HL-60 (cell line): ENCODE measurements at regions not wholly inside any gene's neighbourhood (a gene's known extent, or its start where the extent isn't known, plus 50 kb on each side); places are given as distances from the start of the nearest gene placed in this dataset.

Experiments
- DNase-seq, 2 experiments: peaks; one replicate each; pipeline ENCODE4 v3.0.0-alpha.2; 2010 to 2020; ENCODE audit warnings: low read depth in 1 of 2, low spot score in 1 of 2
- H3K27ac ChIP-seq: fragments of 250-450 bp; sonication (Bioruptor Pico); replicated peaks from 2 replicates; pipeline ENCODE4 v1.5.1; 2020; ENCODE audit warnings: mild to moderate bottlenecking, moderate library complexity
- H3K27me3 ChIP-seq: fragments of 250-450 bp; sonication (Bioruptor Pico); 2 replicates; pipeline ENCODE4 v1.5.1; 2021; ENCODE audit warnings: mild to moderate bottlenecking, moderate library complexity; ENCODE audit not compliant: insufficient read depth, poor library complexity, severe bottlenecking
- H3K4me3 ChIP-seq: replicated peaks from 2 replicates; pipeline ENCODE4 v1.5.1; 2011; ENCODE audit warnings: mild to moderate bottlenecking, control low read depth, low read length; ENCODE audit not compliant: insufficient read depth
- GABPA ChIP-seq: IDR thresholded peaks from 2 replicates; pipeline ENCODE4 v1.6.1; 2012; ENCODE audit warnings: low read depth
- POLR2AphosphoS5 ChIP-seq: IDR thresholded peaks from 2 replicates; pipeline ENCODE4 v1.6.1; 2012; ENCODE audit warnings: low read depth
- SPI1 ChIP-seq: IDR thresholded peaks from 2 replicates; pipeline ENCODE4 v1.6.1; 2012; ENCODE audit warnings: low read depth, mild to moderate bottlenecking, borderline replicate concordance
- TF ChIP-seq, protein P1 (sequence below): IDR thresholded peaks from 2 replicates; pipeline ENCODE4 v1.6.1; 2012; ENCODE audit warnings: low read depth; ENCODE audit not compliant: insufficient replicate concordance
- TF ChIP-seq, protein P2 (sequence below): IDR thresholded peaks from one replicate; pipeline ENCODE4 v1.5.1; 2011; ENCODE audit warnings: low read length, control low read depth, inconsistent platforms; ENCODE audit not compliant: insufficient read depth

DNA sequence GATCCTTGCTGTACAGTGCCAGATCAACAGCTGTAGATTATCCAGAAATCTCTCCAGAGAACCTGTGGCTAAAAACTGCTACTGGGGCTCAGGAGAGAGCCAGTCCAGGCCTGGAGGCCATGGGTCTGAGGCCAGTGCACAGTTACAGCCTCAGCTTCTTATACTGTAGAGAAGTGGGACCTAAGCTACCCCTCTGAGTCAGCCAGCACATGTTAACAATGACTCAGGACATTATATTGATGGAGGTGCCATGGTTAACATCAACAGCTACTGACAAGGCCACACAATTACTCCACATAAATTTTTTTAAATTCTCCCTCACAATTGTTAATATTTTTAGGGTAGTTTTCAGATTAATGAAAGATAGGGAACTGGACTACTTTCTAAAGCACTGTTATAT is 138.5 kb downstream of the RBM26 start:
- H3K4me3 ChIP-seq, result no peak overlapping the region
- no peaks in the 10 kb centered on the region for H3K27me3 ChIP-seq
- DNase-seq, result no peak
- TF ChIP-seq, protein P1, sequence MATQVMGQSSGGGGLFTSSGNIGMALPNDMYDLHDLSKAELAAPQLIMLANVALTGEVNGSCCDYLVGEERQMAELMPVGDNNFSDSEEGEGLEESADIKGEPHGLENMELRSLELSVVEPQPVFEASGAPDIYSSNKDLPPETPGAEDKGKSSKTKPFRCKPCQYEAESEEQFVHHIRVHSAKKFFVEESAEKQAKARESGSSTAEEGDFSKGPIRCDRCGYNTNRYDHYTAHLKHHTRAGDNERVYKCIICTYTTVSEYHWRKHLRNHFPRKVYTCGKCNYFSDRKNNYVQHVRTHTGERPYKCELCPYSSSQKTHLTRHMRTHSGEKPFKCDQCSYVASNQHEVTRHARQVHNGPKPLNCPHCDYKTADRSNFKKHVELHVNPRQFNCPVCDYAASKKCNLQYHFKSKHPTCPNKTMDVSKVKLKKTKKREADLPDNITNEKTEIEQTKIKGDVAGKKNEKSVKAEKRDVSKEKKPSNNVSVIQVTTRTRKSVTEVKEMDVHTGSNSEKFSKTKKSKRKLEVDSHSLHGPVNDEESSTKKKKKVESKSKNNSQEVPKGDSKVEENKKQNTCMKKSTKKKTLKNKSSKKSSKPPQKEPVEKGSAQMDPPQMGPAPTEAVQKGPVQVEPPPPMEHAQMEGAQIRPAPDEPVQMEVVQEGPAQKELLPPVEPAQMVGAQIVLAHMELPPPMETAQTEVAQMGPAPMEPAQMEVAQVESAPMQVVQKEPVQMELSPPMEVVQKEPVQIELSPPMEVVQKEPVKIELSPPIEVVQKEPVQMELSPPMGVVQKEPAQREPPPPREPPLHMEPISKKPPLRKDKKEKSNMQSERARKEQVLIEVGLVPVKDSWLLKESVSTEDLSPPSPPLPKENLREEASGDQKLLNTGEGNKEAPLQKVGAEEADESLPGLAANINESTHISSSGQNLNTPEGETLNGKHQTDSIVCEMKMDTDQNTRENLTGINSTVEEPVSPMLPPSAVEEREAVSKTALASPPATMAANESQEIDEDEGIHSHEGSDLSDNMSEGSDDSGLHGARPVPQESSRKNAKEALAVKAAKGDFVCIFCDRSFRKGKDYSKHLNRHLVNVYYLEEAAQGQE, result no peak
- TF ChIP-seq POLR2AphosphoS5, result no peak
- no peak for TF ChIP-seq SPI1
- TF ChIP-seq, protein P2, sequence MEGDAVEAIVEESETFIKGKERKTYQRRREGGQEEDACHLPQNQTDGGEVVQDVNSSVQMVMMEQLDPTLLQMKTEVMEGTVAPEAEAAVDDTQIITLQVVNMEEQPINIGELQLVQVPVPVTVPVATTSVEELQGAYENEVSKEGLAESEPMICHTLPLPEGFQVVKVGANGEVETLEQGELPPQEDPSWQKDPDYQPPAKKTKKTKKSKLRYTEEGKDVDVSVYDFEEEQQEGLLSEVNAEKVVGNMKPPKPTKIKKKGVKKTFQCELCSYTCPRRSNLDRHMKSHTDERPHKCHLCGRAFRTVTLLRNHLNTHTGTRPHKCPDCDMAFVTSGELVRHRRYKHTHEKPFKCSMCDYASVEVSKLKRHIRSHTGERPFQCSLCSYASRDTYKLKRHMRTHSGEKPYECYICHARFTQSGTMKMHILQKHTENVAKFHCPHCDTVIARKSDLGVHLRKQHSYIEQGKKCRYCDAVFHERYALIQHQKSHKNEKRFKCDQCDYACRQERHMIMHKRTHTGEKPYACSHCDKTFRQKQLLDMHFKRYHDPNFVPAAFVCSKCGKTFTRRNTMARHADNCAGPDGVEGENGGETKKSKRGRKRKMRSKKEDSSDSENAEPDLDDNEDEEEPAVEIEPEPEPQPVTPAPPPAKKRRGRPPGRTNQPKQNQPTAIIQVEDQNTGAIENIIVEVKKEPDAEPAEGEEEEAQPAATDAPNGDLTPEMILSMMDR, result no peak
- no peak for TF ChIP-seq GABPA
- no peak overlapping the region for H3K27ac ChIP-seq

DNA sequence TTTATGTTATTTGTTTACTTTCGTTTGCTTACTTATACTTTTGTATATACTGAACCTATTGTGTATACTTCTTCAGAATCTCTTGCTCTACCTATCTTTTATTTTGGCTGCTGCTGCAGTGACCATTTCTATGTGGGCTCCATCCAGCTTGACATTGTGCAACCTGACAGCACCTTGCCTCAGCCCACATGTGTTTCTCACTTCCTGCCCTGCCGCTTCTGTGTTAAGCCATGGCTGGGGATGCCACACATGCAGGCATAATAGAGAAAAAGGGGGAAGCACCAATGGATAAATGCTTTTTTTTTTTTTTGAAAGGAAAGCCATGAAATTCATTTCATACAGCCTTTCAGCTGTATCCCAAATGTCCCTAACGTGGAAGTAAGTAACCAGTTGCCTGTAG is 147.6 kb downstream of the RBM26 start:
- Histone ChIP-seq H3K27ac (0 out of 2 replicates have a peak overlapping the region, but pooled peaks have one; percentile 5), H3K27me3 (no peaks in the 10 kb centered on the region), H3K4me3 (no peak overlapping the region)
- peak; percentile 50 to 87 for DNase-seq
- TF ChIP-seq, protein P2, result no peak
- TF ChIP-seq, protein P1, result peak; percentile 14
- peak; percentile 92 for TF ChIP-seq POLR2AphosphoS5
- peak; percentile 56; the same call in 1 of the 2 replicates for TF ChIP-seq SPI1
- no peak for TF ChIP-seq GABPA

DNA sequence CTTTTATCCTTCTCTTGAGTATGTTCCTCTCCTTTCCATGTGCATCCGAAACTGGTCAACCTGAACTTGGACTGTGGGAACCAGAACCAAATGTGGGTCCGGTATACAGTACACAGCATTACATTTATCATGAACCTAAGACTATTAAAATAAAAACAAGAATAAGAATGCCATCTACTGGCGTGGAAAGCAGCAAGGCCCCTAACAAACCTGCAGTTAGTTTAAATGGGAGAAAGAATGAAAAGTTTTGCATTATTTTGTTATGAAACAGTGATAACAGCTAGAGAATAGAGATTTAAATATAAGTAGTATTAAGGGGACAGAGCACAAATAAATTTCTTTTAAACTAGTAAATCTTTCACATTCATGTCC is 159.5 kb downstream of the RBM26 start:
- TF ChIP-seq GABPA (no peak), POLR2AphosphoS5 (no peak), SPI1 (no peak)
- TF ChIP-seq, protein P1, result no peak
- TF ChIP-seq, protein P2, result no peak
- no peak overlapping the region for H3K4me3 ChIP-seq
- no peak overlapping the region for H3K27ac ChIP-seq
- H3K27me3 ChIP-seq, result no peaks in the 10 kb centered on the region
- no peak for DNase-seq
